GM10266 (cell line): ENCODE measurements at regions not wholly inside any gene's neighbourhood (a gene's known extent, or its start where the extent isn't known, plus 50 kb on each side); places are given as distances from the start of the nearest gene placed in this dataset.

Experiments used
- DNase-seq: peaks from one replicate; pipeline ENCODE4 v3.0.0; 2012; ENCODE audit errors: extremely low spot score
- CTCF ChIP-seq: IDR thresholded peaks from 2 replicates; pipeline ENCODE4 v1.5.1; 2012; ENCODE audit warnings: mild to moderate bottlenecking, low read depth; ENCODE audit not compliant: control insufficient read depth, insufficient read depth; ENCODE audit errors: missing control alignments

- no peak for DNase-seq
- no peak for TF ChIP-seq CTCF
Observed at GRCh38 chr1:224791362-224791941, 138.0 kb upstream of the DNAH14 start.

- no peak for TF ChIP-seq CTCF
- no peak for DNase-seq
Observed at GRCh38 chr1:224795591-224795990, 133.9 kb upstream of the DNAH14 start.

GRCh38 chr1:224799083-224799482, 130.4 kb upstream of the DNAH14 start:
- no peak for DNase-seq
- no peak for TF ChIP-seq CTCF

GRCh38 chr1:224800486-224801119, 128.9 kb upstream of the DNAH14 start:
- no peak for TF ChIP-seq CTCF
- DNase-seq: no peak

- TF ChIP-seq CTCF: no peak
- no peak for DNase-seq
Observed at GRCh38 chr1:224801844-224802490, 127.5 kb upstream of the DNAH14 start.

GRCh38 chr1:224802617-224803016, 126.9 kb upstream of the DNAH14 start:
- TF ChIP-seq CTCF: no peak
- DNase-seq: no peak

- no peak for DNase-seq
- TF ChIP-seq CTCF: no peak
Observed at GRCh38 chr1:224804220-224804619, 125.3 kb upstream of the DNAH14 start.
